BE2C (cell line): ENCODE measurements at regions not wholly inside any gene's neighbourhood (a gene's known extent, or its start where the extent isn't known, plus 50 kb on each side); places are given as distances from the start of the nearest gene placed in this dataset.

ENCODE experiments used
- DNase-seq: peaks from one replicate; pipeline ENCODE4 v3.0.0-alpha.2; 2020
- H3K27me3 ChIP-seq: fragments of 250-450 bp; sonication (Bioruptor Pico); 2 replicates; pipeline ENCODE4 v1.5.1; 2020; ENCODE audit warnings: mild to moderate bottlenecking
- H3K36me3 ChIP-seq: fragments of 250-450 bp; sonication (Bioruptor Pico); 2 replicates; pipeline ENCODE4 v1.5.1; 2020; ENCODE audit warnings: mild to moderate bottlenecking
- H3K4me1 ChIP-seq: fragments of 250-450 bp; sonication (Bioruptor Pico); 2 replicates; pipeline ENCODE4 v1.5.1; 2020
- H3K4me3 ChIP-seq: 2 replicates; pipeline ENCODE4 v1.5.1; 2011; ENCODE audit warnings: low read depth, low read length
- H3K9me3 ChIP-seq: fragments of 250-450 bp; sonication (Bioruptor Pico); 2 replicates; pipeline ENCODE4 v1.5.1; 2020
- CTCF ChIP-seq: IDR thresholded peaks from 2 replicates; pipeline ENCODE4 v1.5.1; 2012; ENCODE audit warnings: mild to moderate bottlenecking, low read depth, low read length

GRCh38 chr4:103375278-103375677 is 177.1 kb upstream of the CENPE start:
- H3K4me1 ChIP-seq = no peaks in the 10 kb centered on the region
- TF ChIP-seq CTCF = no peak
- no peaks in the 10 kb centered on the region for H3K36me3 ChIP-seq
- no peaks in the 10 kb centered on the region for H3K9me3 ChIP-seq
- H3K4me3 ChIP-seq = no peak overlapping the region
- H3K27me3 ChIP-seq = no peaks in the 10 kb centered on the region
- DNase-seq = no peak

- Histone ChIP-seq H3K36me3 (no peaks in the 10 kb centered on the region), H3K27me3 (no peaks in the 10 kb centered on the region), H3K4me1 (no peaks in the 10 kb centered on the region), H3K4me3 (no peak overlapping the region), H3K9me3 (no peaks in the 10 kb centered on the region)
- TF ChIP-seq CTCF = no peak
- no peak for DNase-seq
Observed at GRCh38 chr4:103374758-103375157, 176.6 kb upstream of the CENPE start.

GRCh38 chr4:103374306-103374705 is 176.2 kb upstream of the CENPE start:
- Histone ChIP-seq H3K4me1 (no peaks in the 10 kb centered on the region), H3K27me3 (no peaks in the 10 kb centered on the region), H3K4me3 (no peak overlapping the region), H3K9me3 (no peaks in the 10 kb centered on the region), H3K36me3 (no peaks in the 10 kb centered on the region)
- TF ChIP-seq CTCF = no peak
- no peak for DNase-seq

GRCh38 chr4:103372002-103372558 is 173.9 kb upstream of the CENPE start:
- no peak for TF ChIP-seq CTCF
- Histone ChIP-seq H3K9me3 (no peaks in the 10 kb centered on the region), H3K4me3 (no peak overlapping the region), H3K36me3 (no peaks in the 10 kb centered on the region), H3K27me3 (no peaks in the 10 kb centered on the region), H3K4me1 (no peaks in the 10 kb centered on the region)
- DNase-seq = no peak

GRCh38 chr4:103370336-103370735 is 172.2 kb upstream of the CENPE start:
- no peaks in the 10 kb centered on the region for H3K36me3 ChIP-seq
- no peak for TF ChIP-seq CTCF
- H3K9me3 ChIP-seq = no peaks in the 10 kb centered on the region
- DNase-seq = no peak
- no peaks in the 10 kb centered on the region for H3K4me1 ChIP-seq
- H3K4me3 ChIP-seq = no peak overlapping the region
- no peaks in the 10 kb centered on the region for H3K27me3 ChIP-seq

- no peak for TF ChIP-seq CTCF
- H3K36me3 ChIP-seq = no peaks in the 10 kb centered on the region
Observed at GRCh38 chr4:103365285-103365684, 167.1 kb upstream of the CENPE start.

More at GRCh38 chr4:103365285-103365684, 167.1 kb upstream of the CENPE start:
- no peak for DNase-seq
- no peaks in the 10 kb centered on the region for H3K27me3 ChIP-seq
- no peaks in the 10 kb centered on the region for H3K9me3 ChIP-seq
- no peaks in the 10 kb centered on the region for H3K4me1 ChIP-seq
- H3K4me3 ChIP-seq = no peak overlapping the region
